ENCODE measurements at regions not wholly inside any gene's neighbourhood (a gene's known extent, or its start where the extent isn't known, plus 50 kb on each side); places are given as distances from the start of the nearest gene placed in this dataset.

DNA sequence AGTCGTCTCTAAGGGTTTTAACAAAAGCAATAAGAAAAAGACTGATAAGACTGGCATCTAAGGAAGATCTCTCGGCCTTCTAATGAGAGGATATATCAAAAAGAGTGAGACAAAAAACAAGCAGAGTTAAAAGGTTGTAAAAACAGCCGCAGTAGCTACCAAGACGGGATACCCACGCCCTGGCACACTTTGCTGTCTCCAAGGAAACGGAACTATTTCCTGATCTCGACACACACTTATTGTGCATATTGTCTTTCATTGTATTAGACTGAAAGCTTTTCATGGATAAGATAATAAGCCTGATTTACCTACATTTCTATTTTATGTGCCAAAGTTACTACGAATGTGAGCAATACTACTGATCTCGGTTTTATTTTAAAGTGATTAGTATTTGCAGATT is 161.5 kb upstream of the MCTP2 start:
- TF ChIP-seq, protein P1, sequence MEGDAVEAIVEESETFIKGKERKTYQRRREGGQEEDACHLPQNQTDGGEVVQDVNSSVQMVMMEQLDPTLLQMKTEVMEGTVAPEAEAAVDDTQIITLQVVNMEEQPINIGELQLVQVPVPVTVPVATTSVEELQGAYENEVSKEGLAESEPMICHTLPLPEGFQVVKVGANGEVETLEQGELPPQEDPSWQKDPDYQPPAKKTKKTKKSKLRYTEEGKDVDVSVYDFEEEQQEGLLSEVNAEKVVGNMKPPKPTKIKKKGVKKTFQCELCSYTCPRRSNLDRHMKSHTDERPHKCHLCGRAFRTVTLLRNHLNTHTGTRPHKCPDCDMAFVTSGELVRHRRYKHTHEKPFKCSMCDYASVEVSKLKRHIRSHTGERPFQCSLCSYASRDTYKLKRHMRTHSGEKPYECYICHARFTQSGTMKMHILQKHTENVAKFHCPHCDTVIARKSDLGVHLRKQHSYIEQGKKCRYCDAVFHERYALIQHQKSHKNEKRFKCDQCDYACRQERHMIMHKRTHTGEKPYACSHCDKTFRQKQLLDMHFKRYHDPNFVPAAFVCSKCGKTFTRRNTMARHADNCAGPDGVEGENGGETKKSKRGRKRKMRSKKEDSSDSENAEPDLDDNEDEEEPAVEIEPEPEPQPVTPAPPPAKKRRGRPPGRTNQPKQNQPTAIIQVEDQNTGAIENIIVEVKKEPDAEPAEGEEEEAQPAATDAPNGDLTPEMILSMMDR (IDR thresholded peaks at IDR 0.05): no peak
- TF ChIP-seq POLR2A (IDR thresholded peaks at IDR 0.05): no peak
